Ovary (tissue), 3 donors: ENCODE measurements at regions not wholly inside any gene's neighbourhood (a gene's known extent, or its start where the extent isn't known, plus 50 kb on each side); places are given as distances from the start of the nearest gene placed in this dataset.

ENCODE experiments used
- POLR2A ChIP-seq: fragments of 450-650 bp; IDR thresholded peaks from one replicate; pipeline ENCODE4 v1.6.1; 2017; ENCODE audit warnings: antibody characterized with exemption, mild to moderate bottlenecking, moderate library complexity
- TF ChIP-seq, protein P1 (sequence below), 3 donors: fragments of 450-650 bp in 2 of 3; fragments of 200-600 bp in 1 of 3; IDR thresholded peaks; one replicate each; pipeline versions ENCODE4 v1.5.1 to v1.8.0; 2016 to 2022; ENCODE audit warnings: antibody characterized with exemption in 3 of 3, mild to moderate bottlenecking in 1 of 3
- donor health status: DM: no; HTN: no; CAD: no.

DNA sequence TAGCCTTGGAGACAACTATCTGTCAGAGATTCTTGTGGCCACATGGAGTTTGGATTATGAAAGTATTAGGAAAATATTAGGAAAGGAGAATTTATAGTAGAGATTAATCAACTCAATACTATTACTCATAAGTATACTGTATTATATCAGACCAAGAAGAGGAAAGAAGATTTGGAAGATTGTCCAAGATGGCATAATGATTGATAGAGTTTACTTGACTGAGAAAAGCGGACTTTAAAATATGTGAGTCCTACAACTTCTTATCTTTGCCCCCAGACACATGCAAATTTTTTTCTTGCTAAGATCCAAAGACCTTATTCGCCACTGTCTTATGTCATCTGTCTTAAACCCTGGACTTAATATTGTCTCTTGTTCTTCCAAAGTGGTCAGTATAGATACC, 54.8 kb upstream of the SHISA3 start:
- no peak for TF ChIP-seq POLR2A
- TF ChIP-seq, protein P1, sequence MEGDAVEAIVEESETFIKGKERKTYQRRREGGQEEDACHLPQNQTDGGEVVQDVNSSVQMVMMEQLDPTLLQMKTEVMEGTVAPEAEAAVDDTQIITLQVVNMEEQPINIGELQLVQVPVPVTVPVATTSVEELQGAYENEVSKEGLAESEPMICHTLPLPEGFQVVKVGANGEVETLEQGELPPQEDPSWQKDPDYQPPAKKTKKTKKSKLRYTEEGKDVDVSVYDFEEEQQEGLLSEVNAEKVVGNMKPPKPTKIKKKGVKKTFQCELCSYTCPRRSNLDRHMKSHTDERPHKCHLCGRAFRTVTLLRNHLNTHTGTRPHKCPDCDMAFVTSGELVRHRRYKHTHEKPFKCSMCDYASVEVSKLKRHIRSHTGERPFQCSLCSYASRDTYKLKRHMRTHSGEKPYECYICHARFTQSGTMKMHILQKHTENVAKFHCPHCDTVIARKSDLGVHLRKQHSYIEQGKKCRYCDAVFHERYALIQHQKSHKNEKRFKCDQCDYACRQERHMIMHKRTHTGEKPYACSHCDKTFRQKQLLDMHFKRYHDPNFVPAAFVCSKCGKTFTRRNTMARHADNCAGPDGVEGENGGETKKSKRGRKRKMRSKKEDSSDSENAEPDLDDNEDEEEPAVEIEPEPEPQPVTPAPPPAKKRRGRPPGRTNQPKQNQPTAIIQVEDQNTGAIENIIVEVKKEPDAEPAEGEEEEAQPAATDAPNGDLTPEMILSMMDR (IDR thresholded peaks at IDR 0.05), result no peak
